Daoy (cell line): ENCODE measurements at regions not wholly inside any gene's neighbourhood (a gene's known extent, or its start where the extent isn't known, plus 50 kb on each side); places are given as distances from the start of the nearest gene placed in this dataset.

Experiments
- DNase-seq: peaks from one replicate; pipeline ENCODE4 v3.0.0-alpha.2; 2015; ENCODE audit warnings: low read depth

DNA sequence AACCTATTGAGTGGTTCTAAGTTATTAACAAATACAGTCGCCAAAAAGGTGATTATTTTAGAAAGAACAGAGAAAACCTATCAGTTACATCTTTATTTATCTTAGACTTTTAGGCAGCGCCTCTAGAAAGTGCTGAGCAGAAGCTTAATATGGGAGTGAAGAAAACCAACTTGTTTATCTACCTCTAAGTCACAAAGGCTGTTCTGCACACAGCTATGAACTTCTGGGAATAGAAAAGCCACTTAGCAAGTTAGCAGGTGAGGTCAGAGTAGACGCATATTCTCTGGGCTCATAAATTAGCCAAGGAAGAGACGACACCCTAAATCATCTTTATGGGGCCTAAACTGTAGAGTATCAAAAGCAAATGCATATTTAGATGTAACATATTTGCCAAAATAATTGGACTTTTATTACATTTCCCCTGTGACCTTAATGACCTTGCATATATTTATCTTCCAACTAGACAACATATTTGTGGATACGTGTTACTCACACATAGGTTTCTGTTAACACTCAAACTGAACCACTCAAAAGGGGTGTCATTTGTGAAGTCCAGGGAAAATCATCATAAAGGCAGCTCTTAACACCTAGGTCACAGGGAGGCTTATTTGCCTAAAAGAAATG lies 267.1 kb downstream of the ADGB start:
- DNase-seq: no peak

DNA sequence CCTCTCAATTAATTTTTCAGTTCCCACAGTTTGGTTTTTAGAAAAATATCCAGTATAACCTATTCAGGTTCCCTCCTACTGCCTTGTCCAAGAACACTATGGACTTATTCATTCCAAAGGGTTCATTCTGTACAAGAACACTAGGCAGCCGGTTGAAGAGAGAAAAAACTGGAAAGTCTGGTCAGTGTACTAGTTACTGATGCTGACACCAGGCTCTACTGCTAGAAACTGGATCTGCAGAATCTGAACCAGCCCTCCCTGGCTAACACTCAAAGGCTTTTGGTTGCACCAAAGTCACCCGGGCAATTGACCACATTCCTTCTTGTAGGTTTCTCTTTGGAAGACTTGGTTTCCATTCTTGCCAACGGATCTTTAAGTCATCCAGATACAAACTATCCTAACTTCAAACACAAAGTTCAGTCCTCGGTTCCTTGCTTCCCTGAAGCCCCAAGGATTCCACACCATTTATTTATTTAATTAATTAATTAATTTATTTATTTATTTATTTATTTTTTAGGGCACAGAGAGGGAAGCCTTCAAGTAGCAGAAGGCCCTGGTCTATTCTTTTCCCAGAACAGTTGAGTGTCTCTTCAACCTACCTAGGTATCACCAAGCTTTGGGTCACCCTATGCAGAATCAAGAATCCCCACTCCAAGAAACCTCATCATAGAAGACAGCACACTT lies 268.1 kb downstream of the ADGB start:
- DNase-seq: no peak

DNA sequence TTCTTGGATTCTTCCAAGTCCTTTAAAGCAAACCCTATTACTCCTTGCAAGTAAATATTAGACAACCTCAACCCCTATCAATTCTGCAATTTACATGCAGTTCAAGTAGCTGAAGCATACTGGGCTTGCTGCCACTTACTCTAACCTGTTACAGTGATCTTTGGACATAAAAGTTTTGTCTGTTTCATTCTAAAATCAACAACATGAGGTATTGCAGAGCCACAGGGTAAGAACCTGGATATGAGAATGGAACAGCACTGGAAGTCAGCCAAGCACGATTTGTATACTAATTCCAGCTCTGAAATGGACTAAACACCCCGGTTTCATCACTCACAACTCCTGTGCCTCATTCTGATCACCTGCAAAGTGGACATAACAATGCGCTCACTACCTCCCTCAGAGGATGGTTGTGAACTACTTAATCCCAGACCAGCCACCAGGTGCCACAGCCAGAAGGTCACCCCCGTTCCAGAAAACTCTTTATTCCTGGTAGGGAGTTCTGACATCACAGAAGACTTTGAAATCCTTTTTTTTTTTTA lies 270.0 kb downstream of the ADGB start:
- DNase-seq: no peak

DNA sequence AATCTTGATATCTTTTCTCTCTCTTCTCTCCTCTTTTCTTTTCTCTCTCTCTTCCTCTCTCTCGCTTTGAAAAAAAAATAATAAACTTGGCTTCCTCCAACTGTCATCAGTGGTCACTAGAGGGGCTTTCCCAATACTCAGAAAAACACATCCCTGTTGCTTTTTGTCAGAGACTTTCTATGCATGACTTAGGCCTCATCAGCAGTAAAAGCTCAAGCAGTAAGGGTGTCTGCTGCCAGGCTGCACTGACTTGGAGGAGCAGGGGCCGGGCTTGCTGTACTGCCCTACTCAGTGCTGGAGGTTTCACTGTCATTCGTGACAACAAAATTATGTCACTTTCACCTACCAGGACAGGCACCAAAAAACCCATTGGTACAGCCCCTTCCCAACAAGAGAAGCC lies 272.0 kb downstream of the ADGB start:
- DNase-seq: no peak

DNA sequence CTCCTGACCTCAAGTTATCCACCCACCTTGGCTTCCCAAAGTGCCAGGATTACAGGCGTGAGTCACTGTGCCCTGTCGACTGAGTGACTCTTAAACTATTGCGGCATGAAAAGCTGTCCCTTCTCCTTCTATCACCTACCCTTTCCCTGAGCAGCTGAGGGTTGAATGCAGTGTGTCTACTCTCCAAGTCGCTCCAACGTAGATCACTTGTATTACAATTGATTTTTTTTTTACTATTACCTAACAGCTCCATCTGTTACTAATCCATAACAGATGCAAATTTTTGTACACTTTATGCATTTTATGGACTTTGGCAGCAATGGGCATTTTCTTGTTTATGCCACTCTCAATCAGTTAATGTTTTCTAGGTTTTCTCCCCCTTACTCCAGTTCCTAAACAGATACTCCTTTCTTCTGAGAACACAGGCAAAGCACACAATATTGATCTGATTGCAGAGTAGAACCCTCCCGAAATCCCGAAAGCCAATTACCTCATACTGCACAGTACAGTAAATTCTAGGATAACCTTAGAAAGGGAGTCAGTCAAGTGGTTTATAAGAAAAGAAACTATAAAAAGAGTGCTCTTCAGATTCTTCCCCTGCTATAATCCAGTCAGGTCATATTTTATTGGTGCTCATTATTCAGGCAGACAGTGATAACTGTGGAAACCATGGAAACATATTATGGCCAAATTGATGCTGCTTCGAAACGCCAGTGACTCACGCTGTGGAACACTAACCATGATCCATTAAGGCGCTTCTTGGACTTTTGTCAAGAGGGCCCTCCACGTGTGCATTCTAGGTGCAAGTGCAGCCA lies 273.0 kb downstream of the ADGB start:
- DNase-seq: peak; percentile 72

DNA sequence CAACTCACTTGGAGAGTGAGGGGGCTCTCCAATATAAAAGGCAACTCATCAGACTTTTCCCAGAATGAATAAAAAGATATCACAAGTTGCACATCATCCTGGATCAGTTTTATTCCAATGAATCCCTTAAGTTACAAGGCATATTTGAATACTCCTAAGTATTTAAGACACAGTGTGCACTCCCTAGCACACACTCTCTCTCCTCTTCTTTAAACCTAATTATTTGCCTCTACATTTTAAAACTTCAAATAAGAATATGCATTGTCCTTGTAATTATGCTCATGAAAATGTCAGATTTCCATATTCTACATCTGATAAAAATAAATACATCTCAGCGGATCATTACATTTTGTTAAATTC lies 273.6 kb downstream of the ADGB start:
- no peak for DNase-seq

DNA sequence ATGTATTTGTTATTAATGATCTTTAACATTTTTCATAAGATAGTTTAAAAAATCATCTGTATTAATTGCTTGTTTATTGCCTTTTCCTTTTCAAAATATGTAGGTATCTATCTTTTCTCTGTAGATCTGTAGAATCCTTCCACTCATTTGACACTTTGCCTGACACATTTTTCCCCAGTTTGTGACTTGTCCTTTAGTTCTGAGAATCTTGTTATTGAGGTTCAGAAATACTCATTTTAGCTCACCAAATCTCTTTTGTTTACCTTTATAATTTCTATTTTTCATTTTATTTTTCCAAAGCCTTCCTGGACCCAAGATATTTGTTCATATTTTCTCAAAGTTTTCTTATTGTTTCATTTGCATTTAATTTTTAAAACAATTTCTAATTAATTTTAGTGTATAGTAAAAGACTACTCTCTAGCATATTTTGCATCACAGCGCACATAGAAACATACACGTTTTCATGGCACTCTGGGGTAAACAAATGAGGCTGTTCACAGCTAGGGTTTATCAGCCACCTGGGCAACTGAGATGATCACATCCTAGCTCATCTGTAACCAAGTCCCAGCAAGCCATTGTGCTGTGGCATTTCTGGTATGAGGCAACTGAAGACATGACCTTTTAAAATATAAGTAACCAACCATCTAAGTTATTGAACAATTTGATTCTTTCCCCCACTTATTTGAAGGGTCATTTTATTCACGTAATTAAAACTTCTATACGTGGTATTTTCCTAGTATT lies 275.7 kb downstream of the ADGB start:
- DNase-seq: no peak

DNA sequence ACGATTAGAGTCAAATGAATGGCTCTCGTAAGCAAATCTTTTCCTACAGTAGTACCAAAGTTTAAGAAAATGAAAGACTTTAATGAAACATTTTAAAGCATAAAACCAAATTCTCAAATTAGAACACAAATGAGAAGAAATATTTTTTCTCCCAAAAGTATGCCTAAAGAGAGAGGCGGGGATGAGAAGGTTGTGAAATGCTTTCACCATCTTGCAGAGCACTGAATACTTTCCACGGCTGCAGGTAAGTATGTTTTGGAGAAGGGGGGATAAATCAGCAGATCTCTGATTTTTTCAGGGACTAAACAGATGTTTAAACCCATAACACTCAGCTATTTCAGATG lies 277.1 kb downstream of the ADGB start:
- no peak for DNase-seq

DNA sequence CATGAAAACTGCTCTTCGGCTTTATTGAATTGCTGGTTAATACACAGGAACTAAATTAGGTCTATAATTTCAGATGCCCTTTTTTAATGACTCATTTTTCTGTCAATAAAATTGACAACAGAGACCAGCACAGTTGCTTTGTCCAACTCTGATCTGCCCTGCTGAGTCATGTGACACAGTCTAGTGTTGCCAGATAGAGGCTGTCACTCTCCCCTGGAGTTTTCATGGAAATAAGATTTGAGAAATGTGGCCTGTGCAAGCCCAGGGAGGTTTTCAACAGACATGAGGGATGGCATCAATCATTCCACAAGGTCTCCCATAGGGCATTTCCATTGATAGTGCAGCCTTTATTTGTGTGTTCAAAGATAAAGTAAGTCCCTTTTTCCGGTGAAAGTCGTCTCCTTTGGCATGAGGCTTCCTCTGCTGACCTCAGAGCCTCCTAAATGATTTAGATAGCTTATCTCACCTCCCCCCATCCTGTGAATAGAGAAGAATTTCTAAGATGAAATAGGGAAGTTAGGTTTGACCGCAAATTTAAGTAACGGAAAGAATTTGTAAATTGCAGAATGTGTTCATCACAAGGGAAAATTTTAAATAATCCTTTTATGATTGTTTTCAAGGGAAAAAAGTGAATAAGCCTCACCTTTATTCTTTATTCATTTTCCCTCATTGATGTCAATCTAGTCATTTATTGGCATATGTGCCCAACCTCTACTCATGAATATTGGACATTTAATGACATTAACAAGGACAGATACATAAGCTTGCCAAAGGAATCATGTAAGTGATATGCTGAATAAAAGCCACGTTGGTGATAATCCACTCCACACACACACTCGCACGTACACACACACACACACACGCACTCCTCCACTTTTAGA lies 277.7 kb downstream of the ADGB start:
- DNase-seq: peak; percentile 54

DNA sequence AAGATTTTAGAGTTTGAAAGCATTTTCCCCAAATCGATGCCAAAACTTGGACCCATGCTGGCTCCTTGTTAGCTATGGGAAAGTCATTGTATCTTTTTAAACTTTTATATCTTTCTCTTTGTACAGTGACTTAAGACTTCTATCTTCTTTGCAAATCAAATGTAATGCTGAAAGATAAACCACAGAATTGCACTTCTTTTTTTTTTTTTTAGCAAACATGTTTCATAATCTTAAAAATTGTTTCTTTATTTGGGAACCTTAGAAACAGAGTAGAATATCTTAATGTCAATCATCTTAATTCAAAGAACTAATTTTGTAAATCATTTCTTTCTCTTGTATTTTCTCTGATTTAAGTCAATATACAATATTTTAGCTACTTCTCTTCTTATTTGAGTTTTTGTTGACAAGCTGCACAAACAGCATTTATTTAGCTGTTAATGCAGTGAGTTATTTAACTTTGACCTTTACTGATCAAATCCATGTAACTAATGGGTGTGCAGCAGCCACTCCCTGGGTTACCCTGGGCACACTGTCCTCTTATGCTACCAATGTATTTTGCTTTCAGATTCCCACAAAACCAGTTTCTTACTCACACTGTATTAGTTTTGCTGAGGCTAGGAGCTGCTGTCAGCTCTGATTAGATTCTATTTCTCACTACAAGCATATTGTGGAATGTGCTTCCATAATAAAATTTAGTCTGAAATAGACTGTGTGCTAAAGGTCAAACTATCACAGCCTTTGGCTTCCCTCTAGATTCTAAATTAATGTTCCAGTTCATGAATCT lies 279.6 kb downstream of the ADGB start:
- DNase-seq: no peak

DNA sequence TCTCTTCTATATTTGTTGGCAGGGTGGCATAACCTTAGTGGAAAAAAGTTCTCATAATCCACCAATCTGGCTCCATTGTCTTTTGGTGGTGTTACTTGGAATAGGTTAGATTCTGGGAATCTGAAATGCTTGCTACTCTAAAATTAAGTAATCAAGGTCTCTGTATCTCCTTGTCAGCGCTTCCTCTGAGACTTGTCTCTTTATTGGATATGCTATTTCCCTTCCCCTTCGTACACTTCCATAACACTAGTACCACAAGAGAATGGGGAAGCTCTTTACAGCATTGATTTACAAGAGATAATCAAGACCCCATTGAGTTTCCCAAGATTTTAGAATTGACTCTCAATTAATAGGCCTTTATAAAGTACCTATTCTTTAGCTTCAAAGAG lies 280.2 kb downstream of the ADGB start:
- no peak for DNase-seq

DNA sequence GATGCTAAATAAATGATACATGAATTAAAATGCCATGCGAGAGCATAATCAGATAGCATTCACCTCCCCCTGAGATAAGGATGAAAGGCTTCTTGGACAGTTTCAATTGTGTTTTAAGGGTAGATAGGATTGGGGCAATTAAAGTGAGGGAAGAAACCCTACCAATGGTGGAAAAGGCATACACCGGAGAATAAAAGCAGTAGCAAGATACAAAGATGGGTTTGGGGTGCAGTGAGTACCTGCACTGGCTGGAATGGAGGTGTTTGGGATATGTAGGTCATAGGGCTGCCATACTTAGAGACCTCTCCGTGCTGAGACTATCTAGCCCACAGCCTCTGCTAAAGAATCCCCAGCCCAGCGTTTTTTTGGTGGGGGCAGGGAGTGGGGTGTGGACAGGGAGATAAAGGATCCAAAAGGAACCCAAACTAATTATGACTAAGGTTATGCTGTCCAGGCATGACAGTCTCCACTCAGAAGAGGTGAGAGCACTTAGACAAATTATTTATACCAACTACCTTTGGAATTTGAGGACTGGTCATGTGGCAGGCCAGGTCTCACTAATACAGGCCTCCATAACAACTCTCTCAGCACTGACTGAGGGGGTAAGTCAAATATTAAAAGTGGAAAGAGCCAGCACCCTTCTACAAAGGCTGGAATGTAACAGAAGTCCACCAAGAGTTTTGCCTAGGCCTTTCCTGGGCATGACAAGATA lies 280.8 kb downstream of the ADGB start:
- DNase-seq: no peak

DNA sequence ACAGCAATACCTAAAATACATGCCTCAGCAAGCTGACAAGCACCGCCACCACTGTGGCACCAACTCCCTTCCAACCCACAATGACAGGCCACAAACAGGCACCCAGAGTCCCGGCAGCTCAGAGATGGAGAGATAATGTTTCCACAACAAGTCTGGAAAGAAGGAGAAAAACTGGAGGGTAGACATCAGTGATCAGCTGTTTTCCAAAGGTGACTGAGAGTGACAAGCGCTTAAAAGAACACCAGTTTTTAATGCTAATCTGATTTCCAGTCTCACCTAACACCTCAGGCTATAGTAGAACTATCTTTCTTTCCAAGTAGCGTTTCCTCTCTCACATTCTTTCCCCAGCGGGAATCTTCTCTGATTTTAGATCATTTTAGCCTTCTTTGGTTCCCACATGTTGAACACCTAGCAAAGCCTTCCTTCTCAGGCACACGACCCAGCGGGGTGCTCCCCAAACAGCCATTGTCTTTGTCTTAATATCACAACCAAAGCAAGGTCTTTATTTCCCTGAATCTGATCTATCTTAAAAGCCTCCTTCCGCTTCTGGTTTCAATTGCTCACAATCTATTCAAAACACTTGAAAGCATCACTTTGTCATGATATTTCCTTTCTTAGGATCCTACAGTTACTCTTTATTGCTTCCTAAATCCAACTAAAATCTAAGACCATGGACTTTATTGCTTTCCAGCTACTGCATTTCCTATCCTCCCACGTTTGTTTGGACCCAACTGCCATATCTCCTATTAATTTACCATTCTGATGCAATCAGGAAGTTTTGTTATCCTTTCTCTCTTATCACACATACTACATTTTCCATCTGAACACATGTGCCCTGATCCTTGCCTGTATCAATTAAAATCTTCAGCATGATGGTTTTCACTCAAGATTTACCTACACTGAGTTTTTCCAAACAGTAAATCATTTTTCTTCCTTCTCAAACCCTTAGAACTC lies 282.7 kb downstream of the ADGB start:
- no peak for DNase-seq

DNA sequence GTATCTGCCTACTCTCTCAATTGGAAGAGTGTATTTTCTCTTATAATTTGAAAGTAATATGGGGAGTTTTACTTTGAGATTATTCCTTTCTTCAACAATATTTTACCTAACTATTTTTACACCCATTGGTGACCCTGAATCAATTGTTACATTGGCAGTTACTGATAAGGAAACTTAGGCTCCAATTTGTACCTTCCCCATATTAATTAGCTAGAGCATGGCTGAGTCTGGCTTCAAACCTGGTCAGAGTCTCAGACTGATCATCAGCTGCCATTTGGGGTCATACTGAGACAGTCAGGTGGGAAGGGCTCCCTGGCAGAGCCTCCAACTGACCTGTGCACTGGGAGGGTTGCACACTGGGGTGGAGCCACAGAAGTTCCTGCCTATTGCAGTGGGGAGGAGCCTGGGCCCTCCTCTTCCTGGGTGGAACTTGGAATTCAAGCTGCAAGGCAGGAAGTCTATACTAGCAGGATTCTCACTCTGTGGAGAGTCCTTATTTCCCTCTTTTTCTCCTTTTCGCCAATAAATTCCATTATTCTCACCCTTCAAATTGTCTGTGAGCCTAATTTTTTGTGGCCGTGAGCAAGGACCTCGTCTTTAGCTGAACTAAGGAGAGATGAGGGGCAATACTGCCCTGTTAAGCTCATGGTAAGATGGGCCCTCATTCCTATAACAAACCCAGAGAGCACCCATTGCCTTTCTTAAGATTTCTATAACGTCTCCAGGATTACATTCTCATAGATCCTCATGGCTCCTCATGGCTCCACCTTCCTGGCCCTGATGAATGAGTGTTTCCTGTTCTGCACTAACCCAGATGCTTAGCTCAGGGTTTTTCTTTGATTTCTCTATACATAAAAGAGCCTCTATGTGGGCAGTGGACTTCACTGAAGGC lies 285.1 kb downstream of the ADGB start:
- DNase-seq: no peak

DNA sequence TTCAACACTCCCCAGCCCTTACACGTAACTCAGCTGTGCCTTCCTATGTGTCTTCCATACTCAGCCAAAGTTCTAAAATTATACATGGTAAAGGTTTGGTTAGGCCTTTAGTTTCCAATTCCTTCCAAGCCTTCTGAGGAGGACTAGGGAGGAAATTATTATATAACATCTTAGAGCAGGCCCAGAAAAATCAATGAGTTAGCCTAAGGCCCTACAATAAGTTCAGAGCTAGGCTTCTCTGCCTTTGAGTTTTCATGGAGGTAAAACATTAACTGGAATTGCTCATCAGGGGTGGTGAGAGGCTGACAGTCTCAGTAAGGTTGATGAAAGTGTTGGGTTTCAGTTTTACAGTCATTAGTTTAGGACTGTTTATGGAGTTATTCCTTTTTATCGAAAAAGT lies 286.0 kb downstream of the ADGB start:
- DNase-seq: no peak

DNA sequence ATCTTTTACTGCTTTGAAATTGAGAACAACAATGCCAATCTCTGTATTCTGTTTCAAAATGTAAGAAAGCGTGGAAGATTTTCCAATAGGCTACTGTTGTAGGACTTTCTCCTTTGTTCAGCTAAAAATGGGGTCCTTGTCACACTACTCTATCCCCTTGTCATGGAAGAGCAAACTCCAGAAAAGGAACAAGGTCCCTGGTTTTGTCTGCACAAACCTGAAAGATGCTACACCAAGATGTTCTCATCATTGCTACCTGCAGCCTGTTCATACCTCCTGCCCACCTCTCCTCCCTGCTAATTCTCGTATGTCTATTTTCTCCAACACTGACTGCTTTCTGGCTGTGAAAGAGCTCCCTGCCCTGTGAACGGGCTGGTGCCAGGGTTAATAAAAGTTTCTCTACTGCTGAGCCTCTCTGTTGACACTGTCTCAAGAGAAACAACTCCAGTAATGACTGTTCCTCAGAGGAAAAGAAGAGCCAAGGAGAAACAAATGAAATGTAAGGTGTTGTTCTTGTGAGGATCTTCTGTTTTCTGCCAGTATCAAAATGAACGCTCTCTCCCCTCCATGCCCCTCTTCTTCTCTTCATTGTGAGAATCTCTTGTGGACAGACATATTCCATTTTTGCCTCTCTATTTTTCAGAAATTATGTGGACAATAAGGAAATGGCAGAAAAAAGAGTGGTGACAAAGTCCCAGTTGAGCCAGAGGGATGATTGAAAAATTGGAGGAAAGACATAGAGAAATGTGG lies 287.1 kb downstream of the ADGB start:
- no peak for DNase-seq
